Esophagus squamous epithelium (tissue), 5 donors: ENCODE measurements at regions not wholly inside any gene's neighbourhood (a gene's known extent, or its start where the extent isn't known, plus 50 kb on each side); places are given as distances from the start of the nearest gene placed in this dataset.
"Not testable (repeated sequence)": the region's sequence is repeated elsewhere in the genome, so short reads cannot be mapped to it uniquely, and the experiment has no call there.

Experiments
- DNase-seq: peaks from one replicate; lab custom pipeline; 2025; lab: John Stamatoyannopoulos, UW
- H3K27ac ChIP-seq, 4 donors: fragments of 200-600 bp; sonication (generic); one replicate each; pipeline ENCODE4 v1.5.1; 2016 to 2019; ENCODE audit warnings: mild to moderate bottlenecking in 1 of 4
- H3K27me3 ChIP-seq, 4 donors: fragments of 200-600 bp; sonication (generic); 1 replicate in 3 of 4; 2 replicates in 1 of 4; pipeline versions ENCODE4 v1.5.1 to v1.6.0; 2017 to 2021; ENCODE audit warnings: antibody characterized with exemption in 1 of 4
- H3K36me3 ChIP-seq, 3 donors: fragments of 200-600 bp; sonication (generic); one replicate each; pipeline ENCODE4 v1.5.1; 2016 to 2019
- H3K4me1 ChIP-seq, 3 donors: fragments of 200-600 bp; sonication (generic); one replicate each; pipeline ENCODE4 v1.5.1; 2017 to 2019
- H3K4me3 ChIP-seq, 4 donors: fragments of 200-600 bp; sonication (generic); 1 replicate in 3 of 4; 2 replicates in 1 of 4; pipeline ENCODE4 v1.5.1; 2016 to 2019; ENCODE audit warnings: mild to moderate bottlenecking in 2 of 4, moderate library complexity in 1 of 4
- H3K9me3 ChIP-seq, 3 donors: fragments of 200-600 bp; sonication (generic); one replicate each; pipeline ENCODE4 v1.5.1; 2016 to 2019
- POLR2A ChIP-seq, 4 donors: fragments of 450-650 bp; IDR thresholded peaks; one replicate each; pipeline ENCODE4 v1.6.1; 2017; ENCODE audit warnings: antibody characterized with exemption in 4 of 4, mild to moderate bottlenecking in 4 of 4, moderate library complexity in 3 of 4
- WGBS, 2 donors: methylation state at CpG; one replicate each; pipeline ENCODE4 v1.1.5; 2018; 5-methylcytosine and 5-hydroxymethylcytosine counted together
- intact Hi-C: fragments of 100-400 bp; cut with DNase I; formaldehyde crosslinking; loops from one replicate; pipeline ENCODE4 v1.15.0; 2022
- TF ChIP-seq, protein P1 (sequence below), 6 experiments: fragments of 450-650 bp in 4 of 6; fragments of 200-600 bp in 2 of 6; sonication (generic) in 2 of 6; IDR thresholded peaks; one replicate each; pipeline ENCODE4 v1.5.1; 2016 to 2019; ENCODE audit warnings: antibody characterized with exemption in 6 of 6, mild to moderate bottlenecking in 4 of 6, moderate library complexity in 4 of 6
- donor health status: DM: yes; HTN: yes; CAD: no.

DNA sequence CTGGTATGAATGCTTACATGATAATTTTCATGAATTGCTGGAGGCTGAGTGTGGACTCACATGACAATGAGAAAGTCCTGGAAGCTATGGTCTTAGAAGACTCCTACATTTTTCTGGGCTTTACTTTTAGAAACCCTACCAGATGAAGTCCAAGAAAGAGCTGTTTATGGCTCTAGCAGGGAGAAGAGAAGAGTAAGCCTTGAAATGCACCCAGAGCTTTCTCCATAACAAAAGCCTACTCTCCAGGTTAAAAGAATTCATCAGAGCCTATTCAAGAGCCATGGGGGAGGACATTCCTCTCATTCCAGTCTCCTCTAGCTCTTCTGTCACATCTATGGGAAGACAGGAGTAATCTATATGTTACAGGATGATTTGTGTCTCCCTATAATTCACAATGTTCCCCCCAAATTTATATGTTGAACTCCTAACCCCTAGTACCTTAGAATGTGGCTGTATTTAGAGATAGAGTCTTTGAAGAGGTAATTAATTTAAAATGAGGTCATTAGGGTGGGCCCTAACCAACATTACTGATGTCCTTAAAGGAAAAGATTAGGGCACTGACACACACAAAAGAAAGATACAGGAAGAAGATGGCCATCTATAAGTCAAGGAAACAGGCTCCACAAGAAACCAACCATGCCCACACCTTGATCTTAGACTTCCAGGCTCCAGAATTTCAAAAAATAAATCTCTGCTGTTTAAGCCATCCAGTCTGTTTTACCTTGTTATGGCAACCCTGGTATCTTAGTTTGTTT lies 193.8 kb upstream of the PTER start:
- no peaks in the 10 kb centered on the region for H3K4me1 ChIP-seq
- H3K9me3 ChIP-seq: peaks cover 0 to 5% (median 0%) of the 10 kb centered on the region in 3 donors
- no peaks in the 10 kb centered on the region for H3K27me3 ChIP-seq
- no peak overlapping the region for H3K27ac ChIP-seq
- DNase-seq: no peak
- intact Hi-C loops: no loop called here
- TF ChIP-seq, protein P1, sequence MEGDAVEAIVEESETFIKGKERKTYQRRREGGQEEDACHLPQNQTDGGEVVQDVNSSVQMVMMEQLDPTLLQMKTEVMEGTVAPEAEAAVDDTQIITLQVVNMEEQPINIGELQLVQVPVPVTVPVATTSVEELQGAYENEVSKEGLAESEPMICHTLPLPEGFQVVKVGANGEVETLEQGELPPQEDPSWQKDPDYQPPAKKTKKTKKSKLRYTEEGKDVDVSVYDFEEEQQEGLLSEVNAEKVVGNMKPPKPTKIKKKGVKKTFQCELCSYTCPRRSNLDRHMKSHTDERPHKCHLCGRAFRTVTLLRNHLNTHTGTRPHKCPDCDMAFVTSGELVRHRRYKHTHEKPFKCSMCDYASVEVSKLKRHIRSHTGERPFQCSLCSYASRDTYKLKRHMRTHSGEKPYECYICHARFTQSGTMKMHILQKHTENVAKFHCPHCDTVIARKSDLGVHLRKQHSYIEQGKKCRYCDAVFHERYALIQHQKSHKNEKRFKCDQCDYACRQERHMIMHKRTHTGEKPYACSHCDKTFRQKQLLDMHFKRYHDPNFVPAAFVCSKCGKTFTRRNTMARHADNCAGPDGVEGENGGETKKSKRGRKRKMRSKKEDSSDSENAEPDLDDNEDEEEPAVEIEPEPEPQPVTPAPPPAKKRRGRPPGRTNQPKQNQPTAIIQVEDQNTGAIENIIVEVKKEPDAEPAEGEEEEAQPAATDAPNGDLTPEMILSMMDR (IDR thresholded peaks at IDR 0.05): no peak
- TF ChIP-seq POLR2A (IDR thresholded peaks at IDR 0.05): no peak
- no peaks in the 10 kb centered on the region for H3K36me3 ChIP-seq
- no peak overlapping the region for H3K4me3 ChIP-seq

DNA sequence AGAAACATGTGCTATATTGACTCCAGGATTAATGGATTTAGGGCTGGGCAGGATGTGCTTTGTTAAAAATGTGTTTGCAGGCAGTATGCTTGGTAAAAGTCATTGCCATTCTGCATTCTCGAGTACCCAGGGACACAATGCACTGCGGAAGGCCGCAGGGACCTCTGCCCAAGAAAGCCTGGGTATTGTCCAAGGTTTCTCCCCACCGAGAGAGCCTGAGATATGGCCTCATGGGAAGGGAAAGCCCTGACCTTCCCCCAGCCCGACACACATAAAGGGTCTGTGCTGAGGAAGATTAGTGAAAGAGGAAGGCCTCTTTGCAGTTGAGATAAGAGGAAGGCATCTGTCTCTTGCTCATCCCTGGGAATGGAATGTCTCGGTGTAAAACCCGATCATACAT lies 186.7 kb upstream of the PTER start:
- H3K36me3 ChIP-seq, intact Hi-C loops, H3K27ac ChIP-seq, DNase-seq, H3K4me3 ChIP-seq, H3K4me1 ChIP-seq, H3K27me3 ChIP-seq: not testable (repeated sequence)
- peaks cover 0 to 17% (median 0%) of the 10 kb centered on the region in 3 donors for H3K9me3 ChIP-seq
- 27 to 46% methylated on average over 6 to 7 of the region's 7 CpGs for WGBS, 2 donors

DNA sequence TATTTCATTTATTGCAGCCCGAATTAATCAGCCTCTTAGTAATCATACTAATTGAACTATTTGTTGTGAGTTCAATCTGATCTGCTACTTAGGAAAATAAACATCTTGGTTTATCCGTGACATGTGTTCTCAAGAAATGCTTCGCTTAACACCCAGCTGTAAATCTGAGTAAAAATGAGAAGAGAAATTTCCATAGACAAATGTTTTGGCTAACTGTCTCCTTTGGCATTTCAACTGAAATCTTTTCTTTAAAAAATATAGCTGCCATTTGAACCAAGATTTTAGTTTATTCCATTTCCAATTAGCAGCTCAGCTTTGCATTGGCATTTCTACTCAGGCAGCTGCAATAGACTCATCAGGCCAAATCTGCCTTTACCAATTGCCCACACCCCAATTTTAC lies 180.5 kb upstream of the PTER start:
- H3K27me3 ChIP-seq: no peaks in the 10 kb centered on the region
- no peak for TF ChIP-seq POLR2A (IDR thresholded peaks at IDR 0.05)
- TF ChIP-seq, protein P1 (IDR thresholded peaks at IDR 0.05): no peak
- WGBS, 2 donors: 69 to 85% methylated on average over 3 of the region's 3 CpGs
- no peak overlapping the region for H3K27ac ChIP-seq
- intact Hi-C loops: no loop called here
- H3K4me3 ChIP-seq: no peak overlapping the region
- H3K9me3 ChIP-seq: peaks cover 0 to 17% (median 0%) of the 10 kb centered on the region in 3 donors
- no peaks in the 10 kb centered on the region for H3K4me1 ChIP-seq
- no peaks in the 10 kb centered on the region for H3K36me3 ChIP-seq
- DNase-seq: no peak

DNA sequence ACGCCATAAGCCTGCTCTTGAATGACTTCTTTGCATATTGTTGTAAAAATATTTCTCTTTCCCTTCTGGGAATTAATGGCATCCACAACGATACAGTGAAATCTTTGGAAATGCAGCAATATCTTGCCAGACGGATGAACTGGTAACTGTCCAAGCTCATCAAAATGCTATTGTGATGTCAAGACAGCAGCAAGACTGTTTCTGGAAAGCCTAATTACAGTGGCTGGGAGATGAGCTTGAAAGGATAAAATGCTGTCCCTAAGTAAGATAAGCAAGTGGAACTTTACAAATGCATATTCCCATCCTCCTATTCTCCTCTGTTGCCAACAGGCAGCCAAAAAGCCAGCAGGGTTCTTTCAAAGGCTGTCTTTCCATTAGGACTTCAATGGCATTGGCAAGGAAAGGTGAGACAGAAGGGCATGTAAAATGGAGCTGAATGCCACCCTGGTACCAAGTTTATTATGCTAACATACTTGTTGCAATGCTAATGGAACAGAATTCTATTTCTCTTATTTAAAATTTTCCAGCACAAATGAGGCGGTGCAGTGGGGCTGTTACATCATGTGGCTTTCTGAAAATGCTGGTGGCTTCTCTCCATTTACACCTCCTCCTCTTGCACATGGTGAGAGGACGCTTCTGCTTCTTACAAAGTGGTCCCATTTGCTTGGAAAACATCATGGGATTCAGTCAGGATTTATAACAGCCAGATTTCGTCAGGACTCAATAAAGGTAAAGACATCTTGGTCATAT lies 178.3 kb upstream of the PTER start:
- Histone ChIP-seq H3K36me3 (no peaks in the 10 kb centered on the region), H3K4me3 (no peak overlapping the region), H3K4me1 (no peaks in the 10 kb centered on the region), H3K27ac (no peak overlapping the region), H3K27me3 (no peaks in the 10 kb centered on the region), H3K9me3 (peaks cover 0 to 13% (median 0%) of the 10 kb centered on the region in 3 donors)
- TF ChIP-seq POLR2A (IDR thresholded peaks at IDR 0.05): no peak
- TF ChIP-seq, protein P1 (IDR thresholded peaks at IDR 0.05): no peak
- DNase-seq: no peak
- WGBS, 2 donors: 57 to 58% methylated on average over 6 of the region's 6 CpGs
- intact Hi-C loops: no loop called here

DNA sequence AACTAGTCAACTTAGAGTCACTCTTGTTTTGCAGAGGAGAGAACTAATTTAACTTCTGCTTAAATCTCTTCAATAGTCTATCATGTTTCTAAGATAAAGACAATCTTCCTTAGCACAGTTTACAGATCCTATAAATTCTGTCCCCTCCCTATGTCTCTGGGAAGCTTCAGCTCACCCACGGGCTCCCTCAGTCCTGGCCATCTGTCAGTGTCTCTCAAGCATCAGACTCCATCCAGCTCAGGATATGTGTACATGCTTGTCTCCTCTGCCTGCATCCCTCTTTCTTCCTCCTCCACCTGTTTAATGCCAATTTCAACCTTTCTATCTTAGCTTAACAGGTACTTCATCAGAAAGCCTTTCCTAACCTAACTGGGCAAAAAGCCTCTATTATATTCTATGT lies 177.1 kb upstream of the PTER start:
- H3K27ac ChIP-seq: no peak overlapping the region
- H3K9me3 ChIP-seq: no peaks in the 10 kb centered on the region
- intact Hi-C loops: no loop called here
- no peak overlapping the region for H3K4me3 ChIP-seq
- no peak for TF ChIP-seq POLR2A (IDR thresholded peaks at IDR 0.05)
- TF ChIP-seq, protein P1 (IDR thresholded peaks at IDR 0.05): no peak
- no peaks in the 10 kb centered on the region for H3K36me3 ChIP-seq
- no peak for DNase-seq
- 25 to 42% methylated on average over 1 of the region's 1 CpG for WGBS, 2 donors
- H3K4me1 ChIP-seq: no peaks in the 10 kb centered on the region
- no peaks in the 10 kb centered on the region for H3K27me3 ChIP-seq
